Kidney epithelial cell (primary cell): ENCODE measurements at regions not wholly inside any gene's neighbourhood (a gene's known extent, or its start where the extent isn't known, plus 50 kb on each side); places are given as distances from the start of the nearest gene placed in this dataset.

Experiments
- DNase-seq: peaks from one replicate; pipeline ENCODE4 v3.0.0-alpha.2; 2010; ENCODE audit warnings: low read depth
- H3K27me3 ChIP-seq: 2 replicates; pipeline ENCODE4 v1.6.0; 2011; ENCODE audit warnings: low read length; ENCODE audit not compliant: control insufficient read depth, insufficient read depth
- H3K36me3 ChIP-seq: 2 replicates; pipeline ENCODE4 v1.5.1; 2011; ENCODE audit warnings: low read length; ENCODE audit not compliant: control insufficient read depth, insufficient read depth
- H3K4me3 ChIP-seq: 2 replicates; pipeline ENCODE4 v1.5.1; 2011; ENCODE audit warnings: low read depth, mild to moderate bottlenecking, control low read depth, low read length
- TF ChIP-seq, protein P1 (sequence below): IDR thresholded peaks from 2 replicates; pipeline ENCODE4 v1.5.1; 2011; ENCODE audit warnings: mild to moderate bottlenecking, moderate library complexity, low read length, control low read depth, inconsistent platforms; ENCODE audit not compliant: insufficient read depth, poor library complexity, severe bottlenecking

GRCh38 chr11:95385577-95385976 lies 154.6 kb upstream of the SESN3 start:
- TF ChIP-seq, protein P1, sequence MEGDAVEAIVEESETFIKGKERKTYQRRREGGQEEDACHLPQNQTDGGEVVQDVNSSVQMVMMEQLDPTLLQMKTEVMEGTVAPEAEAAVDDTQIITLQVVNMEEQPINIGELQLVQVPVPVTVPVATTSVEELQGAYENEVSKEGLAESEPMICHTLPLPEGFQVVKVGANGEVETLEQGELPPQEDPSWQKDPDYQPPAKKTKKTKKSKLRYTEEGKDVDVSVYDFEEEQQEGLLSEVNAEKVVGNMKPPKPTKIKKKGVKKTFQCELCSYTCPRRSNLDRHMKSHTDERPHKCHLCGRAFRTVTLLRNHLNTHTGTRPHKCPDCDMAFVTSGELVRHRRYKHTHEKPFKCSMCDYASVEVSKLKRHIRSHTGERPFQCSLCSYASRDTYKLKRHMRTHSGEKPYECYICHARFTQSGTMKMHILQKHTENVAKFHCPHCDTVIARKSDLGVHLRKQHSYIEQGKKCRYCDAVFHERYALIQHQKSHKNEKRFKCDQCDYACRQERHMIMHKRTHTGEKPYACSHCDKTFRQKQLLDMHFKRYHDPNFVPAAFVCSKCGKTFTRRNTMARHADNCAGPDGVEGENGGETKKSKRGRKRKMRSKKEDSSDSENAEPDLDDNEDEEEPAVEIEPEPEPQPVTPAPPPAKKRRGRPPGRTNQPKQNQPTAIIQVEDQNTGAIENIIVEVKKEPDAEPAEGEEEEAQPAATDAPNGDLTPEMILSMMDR = no peak
- H3K27me3 ChIP-seq = no peaks in the 10 kb centered on the region
- H3K36me3 ChIP-seq = no peaks in the 10 kb centered on the region
- H3K4me3 ChIP-seq = no peak overlapping the region
- no peak for DNase-seq

DNA sequence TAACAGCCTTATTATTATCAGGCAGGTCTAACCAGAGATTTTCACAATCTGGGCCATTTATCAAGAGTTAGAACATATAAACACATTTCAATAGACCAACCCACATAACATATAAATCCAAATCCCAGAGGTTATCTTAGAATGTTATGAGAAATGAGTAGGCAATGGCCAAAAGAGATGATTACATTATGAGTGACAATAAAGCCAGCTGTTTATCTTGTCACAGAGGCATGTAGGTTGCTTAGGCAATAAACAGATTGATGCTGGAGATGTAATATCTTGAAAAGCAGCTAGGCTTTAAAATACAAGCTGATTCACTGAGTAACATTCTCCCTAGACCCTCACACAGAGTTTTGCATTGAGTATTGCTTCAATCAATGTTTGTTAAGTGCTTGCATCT lies 148.5 kb upstream of the SESN3 start:
- H3K27me3 ChIP-seq = no peaks in the 10 kb centered on the region
- H3K4me3 ChIP-seq = no peak overlapping the region
- H3K36me3 ChIP-seq = no peaks in the 10 kb centered on the region
- TF ChIP-seq, protein P1 = no peak
- DNase-seq = no peak

- H3K4me3 ChIP-seq = no peak overlapping the region
- no peak for DNase-seq
- H3K36me3 ChIP-seq = no peaks in the 10 kb centered on the region
- no peaks in the 10 kb centered on the region for H3K27me3 ChIP-seq
- TF ChIP-seq, protein P1 = no peak
These were observed 147.8 kb upstream of the SESN3 start for GRCh38 chr11:95378789-95379188.

DNA sequence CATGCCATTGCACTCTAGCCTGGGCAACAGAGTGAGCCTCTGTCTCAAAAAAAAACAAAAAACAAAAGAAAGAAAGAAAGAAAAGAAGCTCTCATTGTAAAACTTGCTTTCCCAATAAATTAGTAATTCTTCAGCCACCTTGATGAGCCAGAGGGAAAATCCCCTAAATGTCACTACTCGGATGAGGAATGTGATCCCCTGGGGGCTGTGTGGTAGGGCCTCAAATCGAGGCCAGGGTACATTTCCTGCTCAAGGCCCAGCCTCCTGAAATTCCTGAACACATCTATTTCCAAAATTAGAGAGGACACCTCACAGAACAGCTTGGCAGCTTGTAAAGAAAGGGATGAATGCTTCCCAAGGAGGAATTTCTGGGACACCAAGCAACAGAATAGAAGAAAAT lies 147.1 kb upstream of the SESN3 start:
- Histone ChIP-seq H3K36me3 (no peaks in the 10 kb centered on the region), H3K27me3 (no peaks in the 10 kb centered on the region), H3K4me3 (no peak overlapping the region)
- TF ChIP-seq, protein P1 = no peak
- DNase-seq = no peak

GRCh38 chr11:95375886-95376285 lies 144.9 kb upstream of the SESN3 start:
- TF ChIP-seq, protein P1 = no peak
- no peaks in the 10 kb centered on the region for H3K27me3 ChIP-seq
- DNase-seq = no peak
- H3K4me3 ChIP-seq = no peak overlapping the region
- H3K36me3 ChIP-seq = no peaks in the 10 kb centered on the region

DNA sequence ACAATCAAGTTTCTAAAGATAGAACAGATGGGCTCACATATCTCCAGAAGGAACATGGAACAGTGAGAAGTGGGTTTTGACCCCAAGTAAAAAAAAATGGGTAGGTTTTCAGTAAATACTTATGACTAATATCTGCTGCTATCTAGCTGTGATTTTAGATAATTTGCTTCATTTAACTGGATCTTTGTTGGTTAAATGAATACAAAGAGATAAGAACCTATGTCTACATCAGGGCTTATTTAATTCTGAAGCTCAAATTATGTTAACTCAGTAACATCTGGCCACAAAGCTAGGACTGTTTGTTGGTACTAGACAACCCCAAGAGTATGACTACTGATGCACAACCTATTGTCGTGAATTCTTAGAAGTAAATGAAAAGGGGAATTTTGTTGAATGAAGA lies 144.4 kb upstream of the SESN3 start:
- TF ChIP-seq, protein P1 = no peak
- Histone ChIP-seq H3K36me3 (no peaks in the 10 kb centered on the region), H3K4me3 (no peak overlapping the region), H3K27me3 (no peaks in the 10 kb centered on the region)
- DNase-seq = no peak
